Astrocyte (in vitro differentiated cells and primary cell): ENCODE measurements at regions not wholly inside any gene's neighbourhood (a gene's known extent, or its start where the extent isn't known, plus 50 kb on each side); places are given as distances from the start of the nearest gene placed in this dataset.

Source experiments
- EZH2 ChIP-seq: IDR thresholded peaks from 2 replicates; pipeline ENCODE4 v1.6.1; 2012; ENCODE audit warnings: mild to moderate bottlenecking, low read length, inconsistent platforms; ENCODE audit not compliant: insufficient read depth
- TF ChIP-seq, protein P1 (sequence below): IDR thresholded peaks from 2 replicates; pipeline ENCODE4 v1.5.1; 2011; ENCODE audit warnings: low read depth, mild to moderate bottlenecking, inconsistent platforms, low read length, moderate library complexity; ENCODE audit not compliant: insufficient read depth

DNA sequence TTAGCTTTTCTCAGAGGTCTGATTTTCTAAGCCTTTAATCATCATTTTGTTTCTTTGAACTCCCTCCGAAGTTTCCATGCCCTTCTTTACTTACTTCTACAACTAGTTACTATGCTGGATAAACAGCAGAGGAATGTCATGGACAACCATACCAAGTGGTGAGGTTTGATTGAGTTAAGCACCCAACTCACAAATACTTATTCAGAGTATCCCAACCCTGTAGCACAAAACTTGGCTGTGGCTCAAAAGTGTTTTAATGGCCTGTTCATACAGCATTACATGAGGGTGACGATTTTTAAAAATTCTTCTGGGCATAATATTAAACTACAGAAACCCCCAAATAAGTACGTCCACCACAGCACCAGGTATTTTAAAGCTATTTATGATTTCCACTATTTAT, 946.8 kb upstream of the SOX9 start:
- TF ChIP-seq, protein P1, sequence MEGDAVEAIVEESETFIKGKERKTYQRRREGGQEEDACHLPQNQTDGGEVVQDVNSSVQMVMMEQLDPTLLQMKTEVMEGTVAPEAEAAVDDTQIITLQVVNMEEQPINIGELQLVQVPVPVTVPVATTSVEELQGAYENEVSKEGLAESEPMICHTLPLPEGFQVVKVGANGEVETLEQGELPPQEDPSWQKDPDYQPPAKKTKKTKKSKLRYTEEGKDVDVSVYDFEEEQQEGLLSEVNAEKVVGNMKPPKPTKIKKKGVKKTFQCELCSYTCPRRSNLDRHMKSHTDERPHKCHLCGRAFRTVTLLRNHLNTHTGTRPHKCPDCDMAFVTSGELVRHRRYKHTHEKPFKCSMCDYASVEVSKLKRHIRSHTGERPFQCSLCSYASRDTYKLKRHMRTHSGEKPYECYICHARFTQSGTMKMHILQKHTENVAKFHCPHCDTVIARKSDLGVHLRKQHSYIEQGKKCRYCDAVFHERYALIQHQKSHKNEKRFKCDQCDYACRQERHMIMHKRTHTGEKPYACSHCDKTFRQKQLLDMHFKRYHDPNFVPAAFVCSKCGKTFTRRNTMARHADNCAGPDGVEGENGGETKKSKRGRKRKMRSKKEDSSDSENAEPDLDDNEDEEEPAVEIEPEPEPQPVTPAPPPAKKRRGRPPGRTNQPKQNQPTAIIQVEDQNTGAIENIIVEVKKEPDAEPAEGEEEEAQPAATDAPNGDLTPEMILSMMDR: no peak
- no peak for TF ChIP-seq EZH2
